HL-60 (cell line): ENCODE measurements at regions not wholly inside any gene's neighbourhood (a gene's known extent, or its start where the extent isn't known, plus 50 kb on each side); places are given as distances from the start of the nearest gene placed in this dataset.

Source experiments
- CTCF ChIP-seq: IDR thresholded peaks from one replicate; pipeline ENCODE4 v1.5.1; 2011; ENCODE audit warnings: low read length, control low read depth, inconsistent platforms; ENCODE audit not compliant: insufficient read depth
- POLR2AphosphoS5 ChIP-seq: IDR thresholded peaks from 2 replicates; pipeline ENCODE4 v1.6.1; 2012; ENCODE audit warnings: low read depth
- REST ChIP-seq: IDR thresholded peaks from 2 replicates; pipeline ENCODE4 v1.6.1; 2012; ENCODE audit warnings: low read depth; ENCODE audit not compliant: insufficient replicate concordance

DNA sequence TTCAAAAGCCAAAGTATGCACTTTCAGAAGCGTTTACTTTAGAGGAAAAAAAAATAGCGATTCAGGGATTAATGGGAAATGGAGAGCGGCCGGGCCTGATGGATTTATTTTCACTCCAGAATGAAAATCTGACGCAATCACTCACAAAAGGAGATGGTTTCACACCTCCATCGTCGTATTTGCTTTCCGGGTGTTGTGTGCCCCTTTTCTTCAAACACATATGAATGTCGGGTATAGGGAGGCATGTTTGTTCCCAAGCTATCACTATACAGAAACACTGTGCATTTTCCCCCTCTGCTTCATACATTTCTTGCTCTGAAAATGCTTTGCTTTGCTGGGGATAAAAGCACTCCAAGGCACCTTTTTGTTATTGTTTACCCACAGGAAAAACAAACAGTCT lies 562.2 kb upstream of the ZFHX3 start:
- TF ChIP-seq POLR2AphosphoS5 (no peak), CTCF (no peak), REST (no peak)
